ENCODE measurements at regions not wholly inside any gene's neighbourhood (a gene's known extent, or its start where the extent isn't known, plus 50 kb on each side); places are given as distances from the start of the nearest gene placed in this dataset.

DNA sequence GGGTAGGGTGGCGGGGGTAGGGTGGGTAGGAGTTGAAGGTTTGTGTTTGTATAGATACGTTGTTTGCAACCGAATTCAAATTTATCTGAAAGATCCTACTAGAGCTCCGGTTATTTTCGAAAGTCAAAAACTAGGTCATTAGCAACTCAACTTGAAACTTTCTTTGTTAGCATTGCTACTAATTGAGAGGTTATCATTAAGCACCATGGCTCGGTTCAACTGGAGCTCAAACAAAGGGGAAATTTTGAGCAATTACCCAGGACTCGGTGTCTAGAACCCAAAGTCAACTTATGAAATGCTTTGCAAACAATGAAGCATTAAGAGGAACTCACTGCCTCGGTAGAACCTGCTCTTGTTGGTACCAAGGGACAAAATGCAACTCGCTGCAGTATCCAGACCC is 207.7 kb downstream of the BCAT1 start:
- no peak overlapping the region for H3K27ac ChIP-seq (replicated peaks)
- no peak for DNase-seq (ENCODE audit: low read depth in 1 of 2, low spot score in 1 of 2)

DNA sequence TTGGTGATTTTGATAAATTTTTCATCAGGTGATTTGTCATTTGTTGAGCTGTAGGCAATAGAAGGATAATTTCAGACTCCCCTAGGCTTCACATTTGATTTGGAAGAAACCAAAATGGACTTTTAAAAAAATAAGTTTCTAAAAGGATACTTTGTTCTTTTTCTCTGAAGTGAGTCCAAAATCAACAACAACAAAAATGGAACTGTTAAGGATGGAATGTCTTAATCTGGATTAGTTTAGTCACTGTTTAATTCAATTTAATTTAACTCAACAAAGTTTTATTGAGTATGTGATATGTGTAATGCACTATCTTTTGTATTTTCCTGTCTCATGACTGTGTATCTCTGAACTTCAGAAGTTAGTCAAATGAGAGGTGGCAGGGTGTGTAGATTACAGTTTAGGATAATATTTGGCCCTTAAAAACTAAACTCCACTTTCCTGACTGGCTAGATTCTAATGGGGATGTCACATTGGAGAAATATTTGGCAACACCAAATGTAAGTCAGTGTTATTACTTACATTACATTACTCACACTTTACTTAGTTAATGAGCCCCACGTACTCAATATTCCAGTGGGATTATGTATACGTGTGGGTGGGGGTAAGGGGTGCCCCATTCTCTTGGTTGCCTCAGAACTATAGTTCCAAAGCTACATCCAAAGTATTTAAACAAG is 209.7 kb downstream of the BCAT1 start:
- TF ChIP-seq, protein P1, sequence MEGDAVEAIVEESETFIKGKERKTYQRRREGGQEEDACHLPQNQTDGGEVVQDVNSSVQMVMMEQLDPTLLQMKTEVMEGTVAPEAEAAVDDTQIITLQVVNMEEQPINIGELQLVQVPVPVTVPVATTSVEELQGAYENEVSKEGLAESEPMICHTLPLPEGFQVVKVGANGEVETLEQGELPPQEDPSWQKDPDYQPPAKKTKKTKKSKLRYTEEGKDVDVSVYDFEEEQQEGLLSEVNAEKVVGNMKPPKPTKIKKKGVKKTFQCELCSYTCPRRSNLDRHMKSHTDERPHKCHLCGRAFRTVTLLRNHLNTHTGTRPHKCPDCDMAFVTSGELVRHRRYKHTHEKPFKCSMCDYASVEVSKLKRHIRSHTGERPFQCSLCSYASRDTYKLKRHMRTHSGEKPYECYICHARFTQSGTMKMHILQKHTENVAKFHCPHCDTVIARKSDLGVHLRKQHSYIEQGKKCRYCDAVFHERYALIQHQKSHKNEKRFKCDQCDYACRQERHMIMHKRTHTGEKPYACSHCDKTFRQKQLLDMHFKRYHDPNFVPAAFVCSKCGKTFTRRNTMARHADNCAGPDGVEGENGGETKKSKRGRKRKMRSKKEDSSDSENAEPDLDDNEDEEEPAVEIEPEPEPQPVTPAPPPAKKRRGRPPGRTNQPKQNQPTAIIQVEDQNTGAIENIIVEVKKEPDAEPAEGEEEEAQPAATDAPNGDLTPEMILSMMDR (IDR thresholded peaks at IDR 0.05; ENCODE audit: insufficient read depth, low read length): no peak
- TF ChIP-seq SPI1 (IDR thresholded peaks at IDR 0.05; ENCODE audit: borderline replicate concordance, low read depth) (no peak), GABPA (IDR thresholded peaks at IDR 0.05; ENCODE audit: low read depth) (no peak), POLR2AphosphoS5 (IDR thresholded peaks at IDR 0.05; ENCODE audit: low read depth) (no peak)
- TF ChIP-seq, protein P2, sequence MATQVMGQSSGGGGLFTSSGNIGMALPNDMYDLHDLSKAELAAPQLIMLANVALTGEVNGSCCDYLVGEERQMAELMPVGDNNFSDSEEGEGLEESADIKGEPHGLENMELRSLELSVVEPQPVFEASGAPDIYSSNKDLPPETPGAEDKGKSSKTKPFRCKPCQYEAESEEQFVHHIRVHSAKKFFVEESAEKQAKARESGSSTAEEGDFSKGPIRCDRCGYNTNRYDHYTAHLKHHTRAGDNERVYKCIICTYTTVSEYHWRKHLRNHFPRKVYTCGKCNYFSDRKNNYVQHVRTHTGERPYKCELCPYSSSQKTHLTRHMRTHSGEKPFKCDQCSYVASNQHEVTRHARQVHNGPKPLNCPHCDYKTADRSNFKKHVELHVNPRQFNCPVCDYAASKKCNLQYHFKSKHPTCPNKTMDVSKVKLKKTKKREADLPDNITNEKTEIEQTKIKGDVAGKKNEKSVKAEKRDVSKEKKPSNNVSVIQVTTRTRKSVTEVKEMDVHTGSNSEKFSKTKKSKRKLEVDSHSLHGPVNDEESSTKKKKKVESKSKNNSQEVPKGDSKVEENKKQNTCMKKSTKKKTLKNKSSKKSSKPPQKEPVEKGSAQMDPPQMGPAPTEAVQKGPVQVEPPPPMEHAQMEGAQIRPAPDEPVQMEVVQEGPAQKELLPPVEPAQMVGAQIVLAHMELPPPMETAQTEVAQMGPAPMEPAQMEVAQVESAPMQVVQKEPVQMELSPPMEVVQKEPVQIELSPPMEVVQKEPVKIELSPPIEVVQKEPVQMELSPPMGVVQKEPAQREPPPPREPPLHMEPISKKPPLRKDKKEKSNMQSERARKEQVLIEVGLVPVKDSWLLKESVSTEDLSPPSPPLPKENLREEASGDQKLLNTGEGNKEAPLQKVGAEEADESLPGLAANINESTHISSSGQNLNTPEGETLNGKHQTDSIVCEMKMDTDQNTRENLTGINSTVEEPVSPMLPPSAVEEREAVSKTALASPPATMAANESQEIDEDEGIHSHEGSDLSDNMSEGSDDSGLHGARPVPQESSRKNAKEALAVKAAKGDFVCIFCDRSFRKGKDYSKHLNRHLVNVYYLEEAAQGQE (IDR thresholded peaks at IDR 0.05; ENCODE audit: insufficient replicate concordance, low read depth): no peak
- Histone ChIP-seq H3K27me3 (ENCODE audit: insufficient read depth, poor library complexity, severe bottlenecking) (no peaks in the 10 kb centered on the region), H3K4me3 (replicated peaks; ENCODE audit: insufficient read depth, low read length) (no peak overlapping the region), H3K27ac (replicated peaks) (no peak overlapping the region)
- DNase-seq (ENCODE audit: low read depth in 1 of 2, low spot score in 1 of 2): no peak

More for the DNA sequence above, 207.7 kb downstream of the BCAT1 start:
- H3K4me3 ChIP-seq (replicated peaks; ENCODE audit: insufficient read depth, low read length): no peak overlapping the region
- TF ChIP-seq SPI1 (IDR thresholded peaks at IDR 0.05; ENCODE audit: borderline replicate concordance, low read depth) (no peak), POLR2AphosphoS5 (IDR thresholded peaks at IDR 0.05; ENCODE audit: low read depth) (no peak)
- TF ChIP-seq, protein P1 (IDR thresholded peaks at IDR 0.05; ENCODE audit: insufficient read depth, low read length): no peak
- H3K27me3 ChIP-seq (ENCODE audit: insufficient read depth, poor library complexity, severe bottlenecking): no peaks in the 10 kb centered on the region

DNA sequence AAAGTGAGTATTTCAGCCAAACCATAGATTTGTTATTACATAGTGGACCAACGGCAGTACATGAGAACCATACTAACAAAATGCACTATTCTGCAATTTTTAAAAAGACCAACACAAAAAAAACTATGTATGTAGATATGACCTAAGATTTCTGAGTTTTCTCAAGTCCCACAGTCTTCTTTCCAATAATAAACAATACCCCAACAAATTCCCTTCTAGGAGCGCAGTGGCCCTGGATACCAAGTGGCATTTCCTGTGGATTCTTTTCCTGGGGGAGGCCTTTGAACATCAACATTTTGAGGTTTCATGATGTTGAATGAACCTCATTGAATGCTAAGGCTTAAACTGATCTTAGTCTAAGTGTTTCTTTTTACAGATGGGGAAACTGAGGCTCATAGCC is 210.5 kb downstream of the BCAT1 start:
- TF ChIP-seq, protein P1 (IDR thresholded peaks at IDR 0.05; ENCODE audit: insufficient read depth, low read length): no peak
- no peak for TF ChIP-seq POLR2AphosphoS5 (IDR thresholded peaks at IDR 0.05; ENCODE audit: low read depth)
- TF ChIP-seq, protein P2 (IDR thresholded peaks at IDR 0.05; ENCODE audit: insufficient replicate concordance, low read depth): no peak
- no peak for TF ChIP-seq SPI1 (IDR thresholded peaks at IDR 0.05; ENCODE audit: borderline replicate concordance, low read depth)
- no peak for TF ChIP-seq GABPA (IDR thresholded peaks at IDR 0.05; ENCODE audit: low read depth)
- DNase-seq (ENCODE audit: low read depth in 1 of 2, low spot score in 1 of 2): no peak
- H3K27ac ChIP-seq (replicated peaks): no peak overlapping the region
- no peak overlapping the region for H3K4me3 ChIP-seq (replicated peaks; ENCODE audit: insufficient read depth, low read length)
- no peaks in the 10 kb centered on the region for H3K27me3 ChIP-seq (ENCODE audit: insufficient read depth, poor library complexity, severe bottlenecking)

DNA sequence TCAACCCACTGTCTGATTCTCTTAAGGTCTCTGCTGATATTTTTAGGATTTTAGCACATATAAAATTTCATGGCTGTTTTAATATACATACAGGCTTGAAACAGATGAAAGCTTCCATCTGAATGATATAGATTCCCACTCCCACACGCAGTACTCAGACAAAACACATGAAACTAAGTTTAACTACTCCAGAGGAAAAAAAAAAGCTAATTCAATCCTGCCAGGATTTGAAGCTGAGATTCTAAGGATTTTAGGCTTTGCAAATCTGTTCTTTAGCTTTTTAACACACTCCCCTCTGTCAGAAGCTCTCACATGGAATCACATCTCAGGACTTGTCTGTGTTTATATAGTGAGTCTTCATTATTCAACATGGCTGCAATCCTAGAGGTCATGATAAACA is 217.3 kb downstream of the BCAT1 start:
- Histone ChIP-seq H3K27ac (replicated peaks) (no peak overlapping the region), H3K27me3 (ENCODE audit: insufficient read depth, poor library complexity, severe bottlenecking) (no peaks in the 10 kb centered on the region), H3K4me3 (replicated peaks; ENCODE audit: insufficient read depth, low read length) (no peak overlapping the region)
- no peak for DNase-seq (ENCODE audit: low read depth in 1 of 2, low spot score in 1 of 2)
- TF ChIP-seq, protein P2 (IDR thresholded peaks at IDR 0.05; ENCODE audit: insufficient replicate concordance, low read depth): no peak
- TF ChIP-seq GABPA (IDR thresholded peaks at IDR 0.05; ENCODE audit: low read depth) (no peak), POLR2AphosphoS5 (IDR thresholded peaks at IDR 0.05; ENCODE audit: low read depth) (no peak), SPI1 (IDR thresholded peaks at IDR 0.05; ENCODE audit: borderline replicate concordance, low read depth) (no peak)
- TF ChIP-seq, protein P1 (IDR thresholded peaks at IDR 0.05; ENCODE audit: insufficient read depth, low read length): no peak
